GM12892 (cell line): ENCODE measurements at regions not wholly inside any gene's neighbourhood (a gene's known extent, or its start where the extent isn't known, plus 50 kb on each side); places are given as distances from the start of the nearest gene placed in this dataset.

ENCODE experiments used
- POLR2A ChIP-seq: IDR thresholded peaks from 2 replicates; pipeline ENCODE4 v1.6.1; 2011; ENCODE audit warnings: low read depth, low read length, control low read depth
- POLR2AphosphoS5 ChIP-seq: IDR thresholded peaks from 2 replicates; pipeline ENCODE4 v1.6.1; 2011; ENCODE audit warnings: low read depth, low read length, control low read depth
- TAF1 ChIP-seq: IDR thresholded peaks from 2 replicates; pipeline ENCODE4 v1.6.1; 2011; ENCODE audit warnings: low read depth, mild to moderate bottlenecking, control low read depth, low read length, borderline replicate concordance

GRCh38 chrX:44043496-44043895 lies 70.3 kb upstream of the NDP start:
- TF ChIP-seq TAF1 = no peak
- no peak for TF ChIP-seq POLR2A
- no peak for TF ChIP-seq POLR2AphosphoS5
